ENCODE measurements at regions not wholly inside any gene's neighbourhood (a gene's known extent, or its start where the extent isn't known, plus 50 kb on each side); places are given as distances from the start of the nearest gene placed in this dataset.

- no peak for TF ChIP-seq CTCF (conservative IDR thresholded peaks at IDR 0.05; ENCODE audit: low read depth, low read length)
- H3K4me3 ChIP-seq (ENCODE audit: low read depth, low read length) = no peak overlapping the region
- DNase-seq (ENCODE audit: low read depth) = no peak
These were observed 73.3 kb upstream of the TNKS2 start for GRCh38 chr10:91724933-91725332.

- no peak for DNase-seq (ENCODE audit: low read depth)
- H3K4me3 ChIP-seq (ENCODE audit: low read depth, low read length) = no peak overlapping the region
- no peak for TF ChIP-seq CTCF (conservative IDR thresholded peaks at IDR 0.05; ENCODE audit: low read depth, low read length)
These were observed 80.7 kb upstream of the PPP1R3C start for GRCh38 chr10:91713461-91714072.

- no peak for DNase-seq (ENCODE audit: low read depth)
- no peak for TF ChIP-seq CTCF (conservative IDR thresholded peaks at IDR 0.05; ENCODE audit: low read depth, low read length)
- no peak overlapping the region for H3K4me3 ChIP-seq (ENCODE audit: low read depth, low read length)
These were observed 79.2 kb upstream of the PPP1R3C start for GRCh38 chr10:91711885-91712680.

- TF ChIP-seq CTCF (conservative IDR thresholded peaks at IDR 0.05; ENCODE audit: low read depth, low read length) = no peak
- DNase-seq (ENCODE audit: low read depth) = peak; percentile 56
- no peak overlapping the region for H3K4me3 ChIP-seq (ENCODE audit: low read depth, low read length)
These were observed 76.5 kb upstream of the PPP1R3C start for GRCh38 chr10:91709394-91709798.

- DNase-seq (ENCODE audit: low read depth) = no peak
- H3K4me3 ChIP-seq (ENCODE audit: low read depth, low read length) = no peak overlapping the region
- TF ChIP-seq CTCF (conservative IDR thresholded peaks at IDR 0.05; ENCODE audit: low read depth, low read length) = no peak
These were observed 75.4 kb upstream of the PPP1R3C start for GRCh38 chr10:91708174-91708861.

GRCh38 chr10:91707236-91707635 is 74.4 kb upstream of the PPP1R3C start:
- DNase-seq (ENCODE audit: low read depth) = no peak
- no peak for TF ChIP-seq CTCF (conservative IDR thresholded peaks at IDR 0.05; ENCODE audit: low read depth, low read length)
- H3K4me3 ChIP-seq (ENCODE audit: low read depth, low read length) = no peak overlapping the region
